NCI-H460 (cell line): ENCODE measurements at regions not wholly inside any gene's neighbourhood (a gene's known extent, or its start where the extent isn't known, plus 50 kb on each side); places are given as distances from the start of the nearest gene placed in this dataset.
"Not testable (repeated sequence)": the region's sequence is repeated elsewhere in the genome, so short reads cannot be mapped to it uniquely, and the experiment has no call there.

Experiments
- DNase-seq: peaks from one replicate; pipeline ENCODE4 v3.0.0-alpha.2; 2016; ENCODE audit warnings: low read depth; ENCODE audit errors: extremely low read depth

DNA sequence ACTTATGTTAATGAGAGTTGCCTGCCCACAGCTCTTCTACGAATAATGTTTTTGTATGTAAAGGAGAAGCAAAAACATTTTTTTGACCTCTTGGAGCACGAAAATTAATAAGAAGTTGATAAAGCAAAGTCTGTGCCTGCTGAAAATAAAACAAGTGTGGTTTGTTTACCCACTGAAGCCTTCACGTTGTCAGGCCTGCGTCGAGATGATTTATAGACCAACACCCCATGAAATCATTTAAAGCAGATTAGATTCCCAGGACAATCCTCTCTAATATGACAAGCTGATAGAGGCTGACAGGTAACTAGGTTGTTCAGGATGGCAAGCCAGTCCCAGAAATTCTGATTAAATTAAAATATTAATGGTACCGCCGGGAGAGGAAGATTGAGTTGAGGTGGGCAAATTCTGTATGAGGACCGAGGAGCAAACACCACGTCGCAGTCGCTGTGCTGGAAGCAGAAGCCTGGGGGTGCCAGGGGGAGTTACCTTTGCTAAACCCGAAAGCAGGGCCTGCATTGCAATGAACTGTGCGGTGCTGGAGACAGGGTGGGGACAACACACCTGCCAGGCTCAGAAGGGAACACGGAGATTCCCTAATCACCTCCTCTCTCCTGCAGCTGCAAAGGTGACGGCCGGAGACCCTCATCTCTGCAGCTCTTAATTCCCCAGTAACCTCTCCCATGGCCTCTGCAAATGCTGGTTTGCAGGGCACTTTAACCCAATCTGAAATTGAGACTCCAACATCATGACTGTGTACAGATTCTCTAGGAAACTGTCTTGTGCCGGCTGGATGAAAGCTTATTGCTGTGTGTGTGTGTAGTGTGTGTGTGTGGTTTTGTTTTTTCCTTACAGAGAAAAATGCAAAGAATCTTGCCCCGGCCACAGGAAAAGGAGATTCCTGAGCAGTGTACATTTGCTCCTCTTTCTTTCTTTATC is 2805.9 kb downstream of the RPIA start:
- DNase-seq = not testable (repeated sequence)

DNA sequence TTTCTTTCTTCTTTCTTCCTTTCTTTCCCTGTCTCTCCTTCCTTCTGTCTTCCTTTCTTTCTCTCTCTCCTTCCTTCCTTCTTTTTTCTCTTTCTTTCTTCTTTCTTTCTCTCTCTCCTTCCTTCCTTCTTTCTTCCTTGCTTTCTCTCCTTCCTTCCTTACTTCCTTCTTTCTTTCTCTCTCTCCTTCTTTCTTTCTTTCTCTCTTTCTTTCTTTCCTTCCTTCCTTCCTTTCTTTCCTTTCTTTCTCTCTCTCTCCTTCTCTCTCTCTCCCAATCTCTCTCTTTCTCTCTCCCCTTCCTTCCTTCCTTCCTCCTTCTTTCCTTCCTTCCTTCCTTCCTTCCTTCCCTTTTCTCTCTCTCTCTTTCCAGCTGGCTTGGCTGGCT is 2806.6 kb downstream of the RPIA start:
- not testable (repeated sequence) for DNase-seq

DNA sequence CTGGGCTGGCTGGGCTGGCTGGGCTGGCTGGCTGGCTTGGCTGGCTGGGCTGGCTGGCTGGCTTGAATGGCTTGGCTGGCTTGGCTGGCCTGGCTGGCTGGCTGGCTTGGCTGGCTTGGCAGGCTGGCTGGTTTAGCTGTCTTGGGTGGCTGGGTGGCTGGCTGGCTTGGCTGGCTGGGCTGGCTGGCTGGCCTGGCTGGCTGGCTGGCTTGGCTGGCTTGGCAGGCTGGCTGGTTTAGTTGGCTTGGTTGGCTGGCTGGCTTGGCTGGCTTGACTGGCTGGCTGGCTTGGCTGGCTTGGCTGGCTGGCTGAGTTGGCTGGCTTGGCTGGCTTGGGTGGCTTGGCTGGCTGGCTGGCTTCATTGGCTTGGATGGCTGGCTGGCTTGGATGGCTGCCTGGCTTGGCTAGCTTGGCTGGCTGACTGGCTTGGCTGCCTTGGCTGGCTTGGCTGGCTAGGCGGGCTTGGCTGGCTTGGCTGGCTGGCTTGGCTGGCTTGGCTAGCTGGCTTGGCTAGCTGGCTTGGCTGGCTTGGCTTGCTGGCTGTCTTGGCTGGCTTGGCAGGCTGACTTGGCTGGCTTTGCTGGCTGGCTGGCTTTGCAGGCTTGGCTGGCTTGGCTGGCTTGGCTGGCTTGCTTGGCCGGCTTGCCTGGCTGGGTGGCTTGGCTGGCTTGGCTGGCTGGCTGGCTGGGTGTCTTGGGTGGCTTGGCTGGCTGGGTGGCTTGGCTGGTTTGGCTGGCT is 2807.2 kb downstream of the RPIA start:
- DNase-seq = not testable (repeated sequence)

DNA sequence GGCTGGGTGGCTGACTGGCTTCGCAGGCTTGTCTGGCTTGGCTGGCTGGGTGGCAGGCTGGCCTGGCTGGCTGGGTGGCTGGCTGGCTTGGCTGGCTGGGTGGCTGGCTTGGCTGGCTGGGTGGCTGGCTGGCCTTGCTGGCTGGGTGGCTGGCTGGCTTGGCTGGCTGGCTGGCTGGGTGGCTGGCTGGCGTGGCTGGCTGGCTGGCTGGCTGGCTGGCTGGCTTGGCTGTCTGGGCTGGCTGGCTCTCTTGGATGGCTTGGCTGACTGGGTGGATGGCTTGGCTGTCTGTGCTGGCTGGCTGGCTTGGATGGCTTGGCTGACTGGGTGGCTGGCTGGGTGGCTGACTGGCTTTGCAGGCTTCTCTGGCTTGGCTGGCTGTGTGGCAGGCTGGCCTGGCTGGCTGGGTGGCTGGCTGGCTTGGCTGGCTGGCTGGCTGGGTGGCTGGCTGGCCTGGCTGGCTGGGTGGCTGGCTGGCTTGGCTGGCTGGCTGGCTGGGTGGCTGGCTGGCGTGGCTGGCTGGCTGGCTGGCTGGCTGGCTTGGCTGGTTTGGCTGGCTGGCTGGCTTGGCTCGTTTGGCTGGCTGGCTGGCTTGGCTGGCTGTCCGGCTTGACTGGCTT is 2808.1 kb downstream of the RPIA start:
- DNase-seq = not testable (repeated sequence)

DNA sequence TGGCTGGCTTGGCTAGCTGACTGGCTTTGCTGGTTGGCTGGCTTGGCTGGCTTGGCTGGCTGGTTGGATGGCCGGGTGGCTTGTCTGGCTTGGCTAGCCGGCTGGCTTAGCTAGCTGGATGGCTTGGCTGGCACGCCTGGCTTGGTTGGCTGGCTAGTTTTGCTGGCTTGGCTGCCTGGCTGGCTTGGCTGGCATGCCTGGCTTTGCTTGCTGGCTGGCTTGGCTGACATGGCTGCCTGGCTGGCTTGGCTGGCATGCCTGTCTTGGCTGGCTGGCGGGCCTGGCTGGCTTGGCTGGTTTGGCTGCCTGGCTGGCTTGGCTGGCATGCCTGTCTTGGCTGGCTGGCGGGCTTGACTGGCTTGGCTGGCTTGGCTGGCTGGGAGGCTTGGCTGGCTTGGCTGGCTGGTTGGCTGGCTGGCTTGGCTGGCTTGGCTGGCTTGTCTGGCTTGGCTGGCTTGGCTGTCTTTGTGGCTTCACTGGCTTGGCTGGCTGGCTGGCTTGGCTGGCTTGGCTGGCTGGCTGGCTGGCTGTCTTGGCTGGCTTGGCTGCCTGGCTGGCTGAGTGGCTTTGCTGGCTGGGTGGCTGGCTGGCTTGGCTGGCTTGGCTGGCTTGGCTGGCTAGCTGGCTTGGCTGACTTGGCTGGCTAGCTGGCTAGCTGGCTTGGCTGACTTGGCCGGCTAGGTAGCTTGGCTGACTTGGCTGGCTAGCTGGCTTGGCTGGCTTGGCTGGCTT is 2808.9 kb downstream of the RPIA start:
- not testable (repeated sequence) for DNase-seq

DNA sequence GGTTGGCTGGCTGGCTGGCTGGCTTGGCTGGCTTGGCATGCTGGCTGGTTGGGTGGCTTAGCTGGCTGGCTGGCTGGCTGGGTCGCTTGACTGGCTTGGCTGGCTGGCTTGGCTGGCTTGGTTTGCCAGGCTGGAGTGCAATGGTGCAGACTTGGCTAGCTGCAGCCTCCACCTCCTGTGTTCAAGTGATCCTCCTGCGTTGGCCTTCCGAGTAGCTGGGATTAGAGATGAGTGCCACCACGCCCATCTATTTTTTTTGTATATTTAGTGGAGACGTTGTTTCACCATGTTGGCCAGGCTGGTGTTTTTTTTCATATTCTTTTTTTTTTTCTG is 2809.5 kb downstream of the RPIA start:
- DNase-seq = not testable (repeated sequence)

DNA sequence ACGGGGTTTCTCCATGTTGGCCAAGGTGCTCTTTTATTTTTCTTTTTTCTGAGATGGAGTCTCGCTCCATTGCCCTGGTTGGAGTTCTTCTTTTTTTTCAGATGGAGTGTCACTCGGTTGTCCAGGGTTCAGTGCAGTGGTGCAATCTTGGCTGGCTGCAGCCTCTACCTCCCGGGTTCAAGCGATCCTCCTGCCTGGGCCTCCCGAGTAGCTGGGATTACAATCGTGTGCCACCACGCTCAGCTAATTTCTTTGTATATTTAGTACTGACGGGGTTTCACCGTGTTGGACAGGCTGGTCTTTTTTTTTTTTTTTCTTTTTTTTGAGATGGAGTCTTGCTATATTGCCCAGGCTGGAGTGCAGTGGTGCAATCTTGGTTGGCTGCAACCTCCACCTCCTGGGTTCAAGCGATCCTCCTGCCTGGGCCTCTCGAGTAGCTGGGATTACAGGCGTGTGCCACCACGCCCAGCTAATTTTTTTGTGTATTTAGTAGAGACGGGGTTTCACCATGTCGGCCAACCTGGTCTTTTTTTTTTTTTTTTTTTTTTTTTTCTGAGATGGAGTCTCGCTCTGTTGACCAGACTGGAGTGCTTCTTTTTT is 2810.1 kb downstream of the RPIA start:
- not testable (repeated sequence) for DNase-seq

DNA sequence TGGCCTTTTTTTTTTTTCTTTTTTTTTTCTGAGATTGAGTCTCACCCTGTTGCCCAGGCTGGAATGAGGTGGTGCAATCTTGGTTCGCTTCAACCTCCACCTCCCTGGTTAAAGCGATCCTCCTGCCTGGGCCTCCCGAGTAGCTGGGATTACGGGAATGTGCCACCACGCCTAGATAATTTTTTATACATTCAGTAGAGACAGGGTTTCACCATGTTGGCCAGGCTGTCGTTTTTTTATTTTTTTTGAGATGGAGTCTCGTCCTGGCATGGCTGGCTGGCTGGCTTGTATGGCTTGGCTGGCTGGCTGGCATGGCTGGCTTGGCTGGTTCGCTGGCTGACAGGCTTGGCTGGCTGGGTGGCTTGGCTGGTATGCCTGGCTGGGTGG is 2812.1 kb downstream of the RPIA start:
- not testable (repeated sequence) for DNase-seq

DNA sequence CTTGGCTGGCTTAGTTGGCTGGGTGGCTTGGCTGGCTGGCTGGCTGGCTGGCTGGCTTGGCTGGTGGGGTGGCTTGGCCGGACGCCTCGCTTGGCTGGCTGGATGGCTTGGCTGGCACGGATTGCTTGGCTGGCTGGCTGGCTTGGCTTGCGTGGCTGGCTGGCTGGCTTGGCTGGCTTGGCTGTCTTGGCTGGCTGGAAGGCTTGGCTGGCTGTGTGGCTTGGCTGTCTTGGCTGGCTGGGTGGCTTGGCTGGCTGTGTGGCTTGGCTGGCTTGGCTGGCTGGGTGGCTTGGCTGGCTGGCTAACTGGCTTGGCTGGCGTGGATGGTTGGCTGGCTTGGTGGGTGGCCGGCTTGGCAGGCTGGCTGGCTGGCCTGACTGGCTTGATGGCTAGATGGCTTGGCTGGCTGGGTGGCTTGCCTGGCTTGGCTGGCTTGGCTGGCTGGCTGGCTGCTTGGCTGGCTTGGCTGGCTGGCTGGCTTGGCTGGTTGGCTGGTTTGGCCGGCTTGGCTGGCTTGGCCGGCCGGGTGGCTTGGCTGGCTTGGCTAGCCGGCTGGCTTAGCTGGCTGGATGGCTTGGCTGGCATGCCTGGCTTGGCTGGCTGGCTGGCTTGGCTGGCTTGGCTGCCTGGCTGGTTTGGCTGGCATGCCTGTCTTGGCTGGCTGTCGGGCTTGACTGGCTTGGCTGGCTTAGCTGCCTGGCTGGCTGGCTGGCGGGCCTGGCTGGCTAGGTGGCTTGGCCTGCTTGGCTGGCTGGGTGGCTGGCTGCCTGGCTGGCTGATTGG is 2812.7 kb downstream of the RPIA start:
- not testable (repeated sequence) for DNase-seq

DNA sequence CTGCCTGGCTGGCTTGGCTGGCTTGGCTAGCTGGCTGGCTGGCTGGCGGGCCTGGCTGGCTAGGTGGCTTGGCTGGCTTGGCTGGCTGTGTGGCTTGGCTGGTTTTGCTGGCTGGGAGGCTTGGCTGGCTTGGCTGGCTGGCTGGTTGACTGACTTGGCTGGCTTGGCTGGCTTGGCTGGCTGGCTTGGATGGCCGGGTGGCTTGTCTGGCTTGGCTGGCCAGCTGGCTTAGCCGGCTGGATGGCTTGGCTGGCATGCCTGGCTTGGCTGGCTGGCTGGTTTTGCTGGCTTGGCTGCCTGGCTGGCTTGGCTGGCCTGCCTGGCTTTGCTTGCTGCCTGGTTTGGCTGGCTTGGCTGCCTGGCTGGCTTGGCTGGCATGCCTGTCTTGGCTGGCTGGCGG is 2817.3 kb downstream of the RPIA start:
- DNase-seq = not testable (repeated sequence)

DNA sequence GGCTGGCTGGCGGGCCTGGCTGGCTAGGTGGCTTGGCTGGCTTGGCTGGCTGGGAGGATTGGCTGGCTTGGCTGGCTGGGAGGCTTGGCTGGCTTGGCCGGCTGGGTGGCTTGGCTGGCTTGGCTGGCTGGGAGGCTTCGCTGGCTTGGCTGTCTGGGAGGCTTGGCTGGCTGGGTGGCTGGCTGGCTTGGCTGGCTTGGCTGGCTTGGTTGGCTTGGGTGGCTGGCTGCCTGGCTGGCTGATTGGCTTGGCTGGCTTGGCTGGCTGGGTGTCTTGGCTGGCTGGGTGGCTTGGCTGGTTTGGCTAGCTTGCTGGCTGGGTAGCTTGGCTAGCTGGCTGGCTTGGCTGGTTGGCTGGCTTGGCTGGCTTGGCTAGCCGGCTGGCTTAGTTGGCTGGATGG is 2817.8 kb downstream of the RPIA start:
- not testable (repeated sequence) for DNase-seq

DNA sequence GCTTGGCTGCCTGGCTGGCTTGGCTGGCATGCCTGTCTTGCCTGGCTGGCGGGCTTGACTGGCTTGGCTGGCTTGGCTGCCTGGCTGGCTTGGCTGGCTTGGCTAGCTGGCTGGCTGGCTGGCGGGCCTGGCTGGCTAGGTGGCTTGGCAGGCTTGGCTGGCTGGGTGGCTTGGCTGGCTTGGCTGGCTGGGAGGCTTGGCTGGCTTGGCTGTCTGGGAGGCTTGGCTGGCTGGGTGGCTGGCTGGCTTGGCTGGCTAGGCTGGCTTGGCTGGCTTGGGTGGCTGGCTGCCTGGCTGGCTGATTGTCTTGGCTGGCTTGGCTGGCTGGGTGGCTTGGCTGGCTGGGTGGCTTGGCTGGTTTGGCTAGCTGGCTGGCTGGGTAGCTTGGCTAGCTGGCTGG is 2819.7 kb downstream of the RPIA start:
- DNase-seq = not testable (repeated sequence)

DNA sequence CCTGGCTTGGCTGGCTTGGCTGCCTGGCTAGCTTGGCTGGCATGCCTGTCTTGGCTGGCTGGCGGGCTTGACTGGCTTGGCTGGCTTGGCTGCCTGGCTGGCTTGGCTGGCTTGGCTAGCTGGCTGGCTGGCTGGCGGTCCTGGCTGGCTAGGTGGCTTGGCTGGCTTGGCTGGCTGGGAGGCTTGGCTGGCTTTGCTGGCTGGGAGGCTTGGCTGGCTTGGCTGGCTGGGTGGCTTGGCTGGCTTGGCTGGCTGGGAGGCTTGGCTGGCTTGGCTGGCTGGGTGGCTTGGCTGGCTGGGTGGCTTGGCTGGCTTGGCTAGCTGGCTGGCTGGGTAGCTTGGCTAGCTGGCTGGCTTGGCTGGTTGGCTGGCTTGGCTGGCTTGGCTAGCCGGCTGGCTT is 2824.5 kb downstream of the RPIA start:
- not testable (repeated sequence) for DNase-seq

DNA sequence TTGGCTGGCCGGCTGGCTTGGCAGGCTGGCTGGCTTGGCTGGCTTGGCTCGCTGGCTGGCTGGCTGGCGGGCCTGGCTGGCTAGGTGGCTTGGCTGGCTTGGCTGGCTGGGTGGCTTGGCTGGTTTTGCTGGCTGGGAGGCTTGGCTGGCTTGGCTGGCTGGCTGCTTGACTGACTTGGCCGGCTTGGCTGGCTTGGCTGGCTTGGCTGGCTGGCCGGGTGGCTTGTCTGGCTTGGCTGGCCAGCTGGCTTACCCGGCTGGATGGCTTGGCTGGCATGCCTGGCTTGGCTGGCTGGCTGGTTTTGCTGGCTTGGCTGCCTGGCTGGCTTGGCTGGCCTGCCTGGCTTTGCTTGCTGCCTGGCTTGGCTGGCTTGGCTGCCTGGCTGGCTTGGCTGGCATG is 2825.2 kb downstream of the RPIA start:
- DNase-seq = not testable (repeated sequence)

DNA sequence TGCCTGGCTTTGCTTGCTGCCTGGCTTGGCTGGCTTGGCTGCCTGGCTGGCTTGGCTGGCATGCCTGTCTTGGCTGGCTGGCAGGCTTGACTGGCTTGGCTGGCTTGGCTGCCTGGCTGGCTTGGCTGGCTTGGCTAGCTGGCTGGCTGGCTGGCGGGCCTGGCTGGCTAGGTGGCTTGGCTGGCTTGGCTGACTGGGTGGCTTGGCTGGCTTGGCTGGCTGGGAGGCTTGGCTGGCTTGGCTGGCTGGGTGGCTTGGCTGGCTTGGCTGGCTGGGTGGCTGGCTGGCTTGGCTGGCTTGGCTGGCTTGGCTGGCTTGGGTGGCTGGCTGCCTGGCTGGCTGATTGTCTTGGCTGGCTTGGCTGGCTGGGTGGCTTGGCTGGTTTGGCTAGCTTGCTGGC is 2826.4 kb downstream of the RPIA start:
- not testable (repeated sequence) for DNase-seq

DNA sequence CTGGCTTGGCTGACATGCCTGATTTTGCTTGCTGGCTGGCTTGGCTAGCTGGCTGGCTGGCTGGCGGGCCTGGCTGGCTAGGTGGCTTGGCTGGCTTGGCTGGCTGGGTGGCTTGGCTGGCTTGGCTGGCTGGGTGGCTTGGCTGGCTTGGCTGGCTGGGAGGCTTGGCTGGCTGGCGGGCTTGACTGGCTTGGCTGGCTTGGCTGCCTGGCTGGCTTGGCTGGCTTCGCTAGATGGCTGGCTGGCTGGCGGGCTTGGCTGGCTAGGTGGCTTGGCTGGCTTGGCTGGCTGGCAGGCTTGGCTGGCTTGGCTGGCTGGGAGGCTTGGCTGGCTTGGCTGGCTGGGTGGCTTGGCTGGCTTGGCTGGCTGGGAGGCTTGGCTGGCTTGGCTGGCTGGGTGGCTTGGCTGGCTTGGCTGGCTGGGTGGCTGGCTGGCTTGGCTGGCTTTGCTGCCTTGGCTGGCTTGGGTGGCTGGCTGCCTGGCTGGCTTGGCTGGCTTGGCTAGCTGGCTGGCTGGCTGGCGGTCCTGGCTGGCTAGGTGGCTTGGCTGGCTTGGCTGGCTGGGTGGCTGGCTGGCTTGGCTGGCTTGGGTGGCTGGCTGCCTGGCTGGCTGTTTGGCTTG is 2827.0 kb downstream of the RPIA start:
- DNase-seq = not testable (repeated sequence)

DNA sequence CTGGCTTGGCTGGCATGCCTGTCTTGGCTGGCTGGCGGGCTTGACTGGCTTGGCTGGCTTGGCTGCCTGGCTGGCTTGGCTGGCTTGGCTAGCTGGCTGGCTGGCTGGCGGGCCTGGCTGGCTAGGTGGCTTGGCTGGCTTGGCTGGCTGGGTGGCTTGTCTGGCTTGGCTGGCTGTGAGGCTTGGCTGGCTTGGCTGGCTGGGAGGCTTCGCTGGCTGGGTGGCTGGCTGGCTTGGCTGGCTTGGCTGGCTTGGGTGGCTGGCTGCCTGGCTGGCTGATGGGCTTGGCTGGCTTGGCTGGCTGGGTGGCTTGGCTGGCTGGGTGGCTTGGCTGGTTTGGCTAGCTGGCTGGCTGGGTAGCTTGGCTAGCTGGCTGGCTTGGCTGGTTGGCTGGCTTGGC is 2827.9 kb downstream of the RPIA start:
- DNase-seq = not testable (repeated sequence)

DNA sequence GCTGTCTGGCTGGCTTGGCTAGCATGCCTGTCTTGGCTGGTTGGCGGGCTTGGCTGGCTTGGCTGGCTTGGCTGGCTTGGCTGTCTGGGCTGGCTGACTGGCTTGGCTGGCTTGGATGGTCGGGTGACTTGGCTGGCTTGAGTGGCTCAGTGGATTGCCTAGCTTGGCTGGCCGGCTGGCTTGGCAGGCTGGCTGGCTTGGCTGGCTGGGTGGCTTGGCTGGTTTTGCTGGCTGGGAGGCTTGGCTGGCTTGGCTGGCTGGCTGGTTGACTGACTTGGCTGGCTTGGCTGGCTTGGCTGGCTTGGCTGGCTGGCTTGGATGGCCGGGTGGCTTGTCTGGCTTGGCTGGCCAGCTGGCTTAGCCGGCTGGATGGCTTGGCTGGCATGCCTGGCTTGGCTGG is 2828.4 kb downstream of the RPIA start:
- not testable (repeated sequence) for DNase-seq

DNA sequence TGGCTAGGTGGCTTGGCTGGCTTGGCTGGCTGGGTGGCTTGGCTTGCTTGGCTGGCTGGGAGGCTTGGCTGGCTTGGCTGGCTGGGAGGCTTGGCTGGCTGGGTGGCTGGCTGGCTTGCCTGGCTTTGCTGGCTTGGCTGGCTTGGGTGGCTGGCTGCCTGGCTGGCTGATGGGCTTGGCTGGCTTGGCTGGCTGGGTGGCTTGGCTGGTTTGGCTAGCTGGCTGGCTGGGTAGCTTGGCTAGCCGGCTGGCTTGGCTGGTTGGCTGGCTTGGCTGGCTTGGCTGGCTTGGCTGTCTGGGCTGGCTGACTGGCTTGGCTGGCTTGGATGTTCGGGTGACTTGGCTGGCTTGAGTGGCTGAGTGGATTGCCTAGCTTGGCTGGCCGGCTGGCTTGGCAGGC is 2829.1 kb downstream of the RPIA start:
- not testable (repeated sequence) for DNase-seq
